ENCODE measurements at regions not wholly inside any gene's neighbourhood (a gene's known extent, or its start where the extent isn't known, plus 50 kb on each side); places are given as distances from the start of the nearest gene placed in this dataset.

DNA sequence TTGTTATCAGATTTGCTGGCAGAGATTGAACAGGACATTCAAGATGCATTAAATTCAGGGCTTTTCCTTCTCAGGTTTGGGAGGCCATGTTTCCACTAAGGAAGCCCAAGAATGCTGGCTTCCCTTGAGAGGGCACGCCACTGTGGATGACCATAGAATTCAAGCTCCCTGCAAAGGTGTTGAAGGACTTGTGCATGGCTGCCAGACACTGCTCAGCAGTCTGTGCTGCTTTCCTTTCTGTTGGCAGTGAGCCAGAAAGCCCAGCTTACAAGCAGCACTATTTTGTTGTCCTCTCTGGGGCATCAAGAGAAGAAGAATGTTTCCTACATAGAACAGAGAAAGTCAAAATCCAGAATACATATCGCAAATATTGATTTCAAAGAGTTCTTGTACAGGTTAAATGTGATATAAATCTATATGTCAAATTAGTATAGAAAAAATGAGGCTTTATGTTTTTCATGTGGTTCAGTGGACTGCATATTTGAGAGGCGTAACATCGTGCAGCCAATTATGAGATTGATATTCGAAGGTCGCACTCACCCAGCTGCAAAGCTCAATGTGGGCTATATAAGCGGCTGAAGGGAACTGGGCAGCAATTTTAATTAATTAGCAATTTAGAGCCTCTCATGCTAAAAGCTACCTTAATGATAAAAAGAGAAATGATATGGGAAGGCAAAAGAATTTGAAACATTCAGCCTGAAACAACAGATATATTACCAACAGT lies 103.1 kb upstream of the ISL1 start:
- DNase-seq = no peak

DNA sequence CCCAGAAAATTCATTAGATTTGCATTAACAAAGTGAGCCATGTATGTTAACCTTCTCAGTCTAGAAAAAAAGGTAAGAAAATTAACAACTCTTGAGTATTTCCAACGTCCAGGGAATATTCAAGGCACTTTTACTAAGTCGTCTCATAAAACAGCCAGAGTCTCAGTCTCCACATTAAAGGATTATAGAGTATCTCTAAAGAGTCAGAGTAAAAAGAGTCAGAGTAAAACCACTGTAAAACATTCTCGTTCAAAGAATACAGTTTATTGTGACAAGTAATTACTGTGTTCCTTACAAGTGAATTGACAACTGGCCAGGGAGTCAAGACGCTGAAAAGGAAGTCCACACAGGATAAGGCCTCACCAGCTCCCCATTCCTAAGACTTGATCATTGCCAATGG lies 97.2 kb upstream of the ISL1 start:
- DNase-seq = no peak

DNA sequence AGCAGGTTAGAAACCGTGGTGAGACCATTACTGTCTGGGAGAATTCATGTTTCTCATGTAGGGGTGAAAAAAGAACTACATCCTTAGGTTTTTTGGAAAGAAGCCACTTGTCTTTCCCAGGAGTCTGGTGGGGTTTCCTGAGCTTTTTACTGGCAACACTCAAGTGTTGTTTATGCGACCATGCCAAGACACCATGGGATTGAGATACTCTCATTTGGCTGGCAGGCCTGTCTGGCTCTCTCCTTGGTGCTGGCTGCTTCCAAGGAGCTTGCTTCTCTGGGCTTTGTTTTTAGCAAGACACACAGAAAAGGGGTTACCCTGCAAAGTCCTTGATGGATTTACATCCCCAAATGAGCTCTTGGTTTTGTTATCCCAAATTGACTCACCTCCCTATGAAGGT lies 80.9 kb upstream of the ISL1 start:
- no peak for DNase-seq

DNA sequence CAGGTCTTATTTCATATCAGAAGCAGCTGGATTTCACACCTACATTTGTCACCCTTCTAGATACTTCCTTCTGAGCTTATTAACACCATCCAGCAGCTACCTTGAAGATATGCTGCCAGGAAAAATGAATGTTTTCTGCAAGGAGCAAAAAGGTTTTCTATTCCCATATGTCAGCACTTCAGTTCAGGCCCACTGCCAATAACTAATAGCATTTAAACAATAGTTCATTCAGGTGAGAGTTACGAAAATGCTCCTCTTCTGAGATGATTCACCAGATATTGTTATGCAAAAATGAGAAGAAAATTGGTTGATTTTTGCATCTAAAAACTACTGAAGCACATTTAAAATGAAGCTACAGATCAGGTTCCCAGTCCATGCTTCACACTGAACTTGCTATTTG lies 56.4 kb upstream of the ISL1 start:
- DNase-seq = no peak

Data from stimulated activated CD4-positive, alpha-beta T cell treated with anti-CD3 and anti-CD28 coated beads, Interleukin-1b, Interleukin-23, amount 100 ng/mL, for 48 hours (primary cell).